ENCODE measurements at regions not wholly inside any gene's neighbourhood (a gene's known extent, or its start where the extent isn't known, plus 50 kb on each side); places are given as distances from the start of the nearest gene placed in this dataset.
A peak's percentile ranks its signal among the peaks of the same experiment; 100 is the strongest.

GRCh38 chr1:95982711-95983110, 738.9 kb upstream of the PTBP2 start:
- no peak for DNase-seq (ENCODE audit: low spot score)
- Histone ChIP-seq H3K4me3 (no peak overlapping the region), H3K27ac (no peak overlapping the region)
- no peak for TF ChIP-seq CTCF (IDR thresholded peaks at IDR 0.05)

GRCh38 chr1:95983831-95984230, 737.8 kb upstream of the PTBP2 start:
- TF ChIP-seq CTCF (IDR thresholded peaks at IDR 0.05) = no peak
- H3K4me3 ChIP-seq = no peak overlapping the region
- no peak overlapping the region for H3K27ac ChIP-seq
- DNase-seq (ENCODE audit: low spot score) = no peak

- DNase-seq (ENCODE audit: low spot score) = no peak
- no peak for TF ChIP-seq CTCF (IDR thresholded peaks at IDR 0.05)
- no peak overlapping the region for H3K4me3 ChIP-seq
- H3K27ac ChIP-seq = no peak overlapping the region
Observed at GRCh38 chr1:95984798-95985374, 736.7 kb upstream of the PTBP2 start.

GRCh38 chr1:95990033-95990432, 731.6 kb upstream of the PTBP2 start:
- DNase-seq (ENCODE audit: low spot score) = no peak
- no peak for TF ChIP-seq CTCF (IDR thresholded peaks at IDR 0.05)
- Histone ChIP-seq H3K27ac (no peak overlapping the region), H3K4me3 (no peak overlapping the region)

- DNase-seq (ENCODE audit: low spot score) = no peak
- no peak for TF ChIP-seq CTCF (IDR thresholded peaks at IDR 0.05)
- Histone ChIP-seq H3K27ac (no peak overlapping the region), H3K4me3 (no peak overlapping the region)
Observed at GRCh38 chr1:95991787-95992520, 729.6 kb upstream of the PTBP2 start.

GRCh38 chr1:95994643-95995042, 726.9 kb upstream of the PTBP2 start:
- DNase-seq (ENCODE audit: low spot score) = no peak
- TF ChIP-seq CTCF (IDR thresholded peaks at IDR 0.05) = no peak
- Histone ChIP-seq H3K4me3 (peak overlapping the region; percentile 39), H3K27ac (no peak overlapping the region)

GRCh38 chr1:96002201-96002600, 719.4 kb upstream of the PTBP2 start:
- no peak for DNase-seq (ENCODE audit: low spot score)
- no peak overlapping the region for H3K27ac ChIP-seq
- no peak for TF ChIP-seq CTCF (IDR thresholded peaks at IDR 0.05)
- H3K4me3 ChIP-seq = no peak overlapping the region
